ENCODE measurements at regions not wholly inside any gene's neighbourhood (a gene's known extent, or its start where the extent isn't known, plus 50 kb on each side); places are given as distances from the start of the nearest gene placed in this dataset.

GRCh38 chr1:87803375-87803774, 474.7 kb downstream of the LMO4 start:
- DNase-seq (ENCODE audit: low read depth) = no peak
- no peak for TF ChIP-seq CTCF (conservative IDR thresholded peaks at IDR 0.05; ENCODE audit: control insufficient read depth, insufficient read depth, low read depth, low read length)

GRCh38 chr1:87804128-87804527, 475.4 kb downstream of the LMO4 start:
- no peak for DNase-seq (ENCODE audit: low read depth)
- H3K4me3 ChIP-seq (ENCODE audit: control insufficient read depth, low read depth, low read length) = no peak overlapping the region
- no peak for TF ChIP-seq CTCF (conservative IDR thresholded peaks at IDR 0.05; ENCODE audit: control insufficient read depth, insufficient read depth, low read depth, low read length)

More at GRCh38 chr1:87803375-87803774, 474.7 kb downstream of the LMO4 start:
- no peak overlapping the region for H3K4me3 ChIP-seq (ENCODE audit: control insufficient read depth, low read depth, low read length)

- no peak for TF ChIP-seq CTCF (conservative IDR thresholded peaks at IDR 0.05; ENCODE audit: control insufficient read depth, insufficient read depth, low read depth, low read length)
- H3K4me3 ChIP-seq (ENCODE audit: control insufficient read depth, low read depth, low read length) = no peak overlapping the region
- peak; percentile 42 for DNase-seq (ENCODE audit: low read depth)
These were observed 477.1 kb downstream of the LMO4 start for GRCh38 chr1:87805666-87806378.

- H3K4me3 ChIP-seq (ENCODE audit: control insufficient read depth, low read depth, low read length) = no peak overlapping the region
- TF ChIP-seq CTCF (conservative IDR thresholded peaks at IDR 0.05; ENCODE audit: control insufficient read depth, insufficient read depth, low read depth, low read length) = no peak
- DNase-seq (ENCODE audit: low read depth) = no peak
These were observed 477.9 kb downstream of the LMO4 start for GRCh38 chr1:87806379-87807094.

GRCh38 chr1:87810166-87810565, 481.5 kb downstream of the LMO4 start:
- DNase-seq (ENCODE audit: low read depth) = no peak

More at GRCh38 chr1:87810166-87810565, 481.5 kb downstream of the LMO4 start:
- H3K4me3 ChIP-seq (ENCODE audit: control insufficient read depth, low read depth, low read length) = no peak overlapping the region
- no peak for TF ChIP-seq CTCF (conservative IDR thresholded peaks at IDR 0.05; ENCODE audit: control insufficient read depth, insufficient read depth, low read depth, low read length)

All from fibroblast of mammary gland (primary cell).